ENCODE measurements at regions not wholly inside any gene's neighbourhood (a gene's known extent, or its start where the extent isn't known, plus 50 kb on each side); places are given as distances from the start of the nearest gene placed in this dataset.
"Not testable (repeated sequence)": the region's sequence is repeated elsewhere in the genome, so short reads cannot be mapped to it uniquely, and the experiment has no call there.

DNA sequence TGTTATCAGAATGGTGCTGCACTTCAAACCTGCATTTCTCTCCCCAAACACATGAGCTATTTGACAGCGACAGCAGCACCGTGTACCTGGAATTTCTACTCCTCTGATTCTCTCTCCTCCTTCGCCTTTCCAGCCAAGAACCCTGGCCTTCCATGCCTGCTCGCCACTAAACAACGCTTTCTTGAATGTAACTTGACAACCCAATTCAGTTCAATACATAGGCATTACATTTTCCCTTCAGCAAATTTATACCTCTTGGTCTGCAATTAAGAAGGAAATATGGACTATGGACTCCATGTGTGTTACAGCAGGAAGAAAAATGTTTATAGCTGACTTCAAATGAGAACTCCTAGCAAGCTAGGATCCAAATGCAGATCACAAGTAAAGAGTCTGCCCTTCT lies 162.6 kb upstream of the AUTS2 start:
- DNase-seq, result no peak

GRCh38 chr7:69436946-69437345 lies 161.3 kb upstream of the AUTS2 start:
- DNase-seq, result no peak

- no peak for DNase-seq
These were observed 159.5 kb upstream of the AUTS2 start for GRCh38 chr7:69438584-69439412.

DNA sequence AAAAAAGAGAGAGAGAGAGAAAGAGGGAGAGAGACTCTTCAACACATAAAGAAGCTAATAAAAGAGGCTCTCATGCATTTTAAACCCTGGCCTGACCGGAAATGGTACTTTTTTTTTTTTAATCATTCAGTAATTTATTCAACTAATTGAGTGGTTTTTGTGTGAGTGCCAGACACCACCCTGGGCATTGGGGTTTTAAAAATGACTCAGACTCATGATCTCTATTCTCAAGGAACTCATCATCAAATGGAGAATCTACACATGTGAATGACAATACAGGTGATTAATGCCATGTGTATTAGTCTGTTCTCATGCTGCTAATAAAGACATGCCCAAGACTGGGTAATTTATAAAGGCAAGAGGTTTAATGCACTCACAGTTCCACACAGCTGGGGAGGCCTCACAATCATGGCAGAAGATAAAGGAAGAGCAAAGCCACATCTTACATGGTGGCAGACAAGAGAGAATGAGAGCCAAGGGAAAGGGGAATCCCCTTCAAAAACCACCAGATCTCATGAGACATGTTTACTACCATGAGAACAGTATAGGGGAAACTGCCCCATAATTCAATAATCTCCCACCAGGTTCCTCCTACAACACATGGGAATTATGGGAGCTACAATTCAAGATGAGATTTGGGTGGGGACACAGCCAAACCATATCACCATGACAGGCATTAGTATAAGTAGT lies 158.5 kb upstream of the AUTS2 start:
- no peak for DNase-seq

- DNase-seq, result no peak
These were observed 157.3 kb upstream of the AUTS2 start for GRCh38 chr7:69440976-69441375.

DNA sequence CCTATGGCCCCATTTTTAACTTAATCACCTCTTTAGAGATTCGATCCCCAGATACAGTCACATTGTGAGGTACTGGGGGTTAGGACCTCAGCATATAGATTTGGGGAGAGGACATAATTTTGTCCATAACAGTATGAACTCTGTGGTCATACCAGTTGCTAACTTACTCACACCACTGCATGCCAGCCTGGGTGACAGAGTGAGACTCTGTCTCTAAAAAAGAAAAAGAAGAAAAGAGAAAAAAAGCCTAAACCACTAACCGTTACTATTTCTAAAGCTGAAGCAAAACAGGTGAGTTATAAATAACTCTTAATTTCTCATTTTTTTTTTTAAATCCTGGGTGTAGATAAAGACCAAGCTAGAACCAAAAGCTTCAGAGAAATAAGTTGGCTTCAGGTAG lies 155.1 kb upstream of the AUTS2 start:
- DNase-seq, result no peak

GRCh38 chr7:69445541-69445940 lies 152.7 kb upstream of the AUTS2 start:
- DNase-seq, result no peak

DNA sequence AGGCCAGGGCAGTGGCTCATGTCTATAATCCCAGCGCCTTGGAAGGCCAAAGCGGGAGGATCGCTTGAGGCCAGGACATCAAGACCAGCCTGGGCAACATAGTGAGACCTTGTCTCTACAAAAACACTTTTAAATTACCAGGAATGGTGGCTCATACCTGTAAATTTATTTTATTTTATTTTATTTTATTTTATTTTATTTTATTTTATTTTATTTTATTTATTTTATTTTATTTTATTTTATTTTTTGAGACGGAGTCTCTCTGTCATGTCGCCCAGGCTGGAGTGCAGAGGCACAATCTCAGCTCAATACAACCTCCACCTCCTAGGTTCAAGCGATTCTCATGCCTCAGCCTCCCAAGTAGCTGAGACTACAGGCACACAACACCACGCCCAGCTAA lies 152.1 kb upstream of the AUTS2 start:
- DNase-seq, result not testable (repeated sequence)

DNA sequence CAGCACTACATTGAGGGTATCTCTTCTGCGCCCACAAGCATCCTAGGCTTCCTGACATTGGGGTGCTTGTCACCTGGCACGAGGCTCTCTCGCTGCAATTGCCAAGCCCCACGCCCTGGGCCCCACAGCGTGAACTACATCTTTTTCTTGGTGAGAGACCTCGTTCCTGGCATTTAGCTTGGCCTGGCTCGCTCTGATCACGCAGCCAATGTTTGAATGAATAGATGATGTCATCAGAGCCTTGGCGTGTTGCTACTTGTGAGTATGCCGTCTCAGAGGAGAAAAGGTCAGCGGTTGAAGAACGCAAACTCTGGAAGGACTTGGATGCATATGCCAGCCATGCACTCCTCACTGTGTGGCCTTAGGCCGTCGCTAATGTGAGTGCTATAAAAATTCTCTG lies 150.2 kb upstream of the AUTS2 start:
- DNase-seq, result no peak

- no peak for DNase-seq
These were observed 147.8 kb upstream of the AUTS2 start for GRCh38 chr7:69450456-69450855.

DNA sequence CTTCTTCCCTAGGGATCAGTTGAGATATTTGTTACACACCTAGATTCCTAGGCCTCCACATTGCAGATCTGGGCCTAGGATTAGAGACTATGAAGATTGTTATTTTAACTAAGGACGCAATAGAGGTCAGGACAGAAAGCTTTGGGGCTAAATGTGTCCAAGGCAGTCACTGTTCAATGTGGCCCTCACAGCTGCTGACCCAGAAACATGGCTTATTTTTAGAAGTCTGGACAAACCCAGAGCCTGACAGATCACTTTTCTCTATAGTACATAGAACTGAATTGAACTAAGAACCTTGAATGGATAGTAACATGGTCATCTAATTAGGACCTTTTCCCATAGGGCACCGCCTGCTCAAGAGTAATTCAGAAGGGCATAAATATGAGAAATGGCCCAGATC lies 146.6 kb upstream of the AUTS2 start:
- DNase-seq, result no peak

- no peak for DNase-seq
These were observed 145.5 kb upstream of the AUTS2 start for GRCh38 chr7:69452797-69453196.

- DNase-seq, result no peak
These were observed 140.4 kb upstream of the AUTS2 start for GRCh38 chr7:69457595-69458504.

- no peak for DNase-seq
These were observed 134.2 kb upstream of the AUTS2 start for GRCh38 chr7:69464035-69464434.

DNA sequence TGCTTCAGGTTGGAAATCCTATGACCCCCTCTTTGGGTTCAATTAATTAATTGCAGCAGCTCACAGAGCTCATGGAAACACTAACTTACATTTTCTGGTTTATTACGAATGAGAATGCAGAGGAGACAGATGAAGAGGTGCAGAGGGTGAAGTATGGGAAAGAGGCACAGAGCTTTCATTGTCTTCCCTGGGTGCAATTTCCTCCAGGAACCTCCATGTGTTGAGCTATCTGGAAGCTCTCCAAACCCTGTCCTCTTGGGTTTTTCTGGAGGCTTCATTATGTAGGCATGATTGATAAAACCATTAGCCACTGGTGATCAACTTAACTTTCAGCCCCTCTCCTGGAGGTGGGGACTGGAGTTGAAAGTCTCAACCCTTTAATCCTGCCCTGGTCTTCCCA lies 133.0 kb upstream of the AUTS2 start:
- no peak for DNase-seq

DNA sequence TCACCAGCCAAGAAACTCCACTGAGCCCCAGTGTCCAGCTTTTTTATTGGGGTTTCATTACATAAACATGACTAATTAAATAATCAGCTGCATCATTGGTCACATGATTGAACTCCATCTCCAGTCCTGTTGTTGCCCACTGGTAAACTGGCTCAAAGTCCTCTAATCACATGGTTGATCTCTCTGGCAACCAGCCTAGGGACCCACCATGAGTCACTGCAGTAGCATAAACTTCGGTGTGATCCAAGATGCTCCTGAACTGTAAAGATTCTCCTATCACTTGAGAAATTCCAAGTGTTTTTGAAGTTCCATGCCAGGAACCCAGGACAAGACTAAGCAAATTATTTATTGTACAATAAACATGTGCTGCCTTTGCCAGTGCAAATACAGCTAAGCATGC lies 130.4 kb upstream of the AUTS2 start:
- DNase-seq, result no peak

GRCh38 chr7:69476416-69476815 lies 121.9 kb upstream of the AUTS2 start:
- DNase-seq, result no peak

DNA sequence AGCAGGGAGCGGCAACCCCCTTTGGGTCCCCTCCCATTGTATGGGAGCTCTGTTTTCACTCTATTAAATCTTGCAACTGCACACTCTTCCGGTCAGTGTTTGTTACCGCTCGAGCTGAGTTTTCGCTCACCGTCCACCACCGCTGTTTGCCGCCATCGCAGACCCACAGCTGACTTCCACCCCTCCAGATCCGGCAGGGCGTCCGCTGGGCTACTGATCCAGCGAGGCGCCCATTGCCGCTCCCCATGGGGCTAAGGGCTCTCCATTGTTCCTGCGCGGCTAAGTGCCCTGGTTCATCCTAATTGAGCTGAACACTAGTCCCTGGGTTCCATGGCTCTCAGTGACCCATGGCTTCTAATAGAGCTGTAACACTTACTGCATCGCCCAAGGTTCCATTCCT lies 115.6 kb upstream of the AUTS2 start:
- no peak for DNase-seq

- DNase-seq, result no peak
These were observed 108.7 kb upstream of the AUTS2 start for GRCh38 chr7:69489533-69489932.

GRCh38 chr7:69498671-69499070 lies 99.6 kb upstream of the AUTS2 start:
- DNase-seq, result no peak

GRCh38 chr7:69502358-69502757 lies 95.9 kb upstream of the AUTS2 start:
- DNase-seq, result no peak

- no peak for DNase-seq
These were observed 93.4 kb upstream of the AUTS2 start for GRCh38 chr7:69504733-69505420.

DNA sequence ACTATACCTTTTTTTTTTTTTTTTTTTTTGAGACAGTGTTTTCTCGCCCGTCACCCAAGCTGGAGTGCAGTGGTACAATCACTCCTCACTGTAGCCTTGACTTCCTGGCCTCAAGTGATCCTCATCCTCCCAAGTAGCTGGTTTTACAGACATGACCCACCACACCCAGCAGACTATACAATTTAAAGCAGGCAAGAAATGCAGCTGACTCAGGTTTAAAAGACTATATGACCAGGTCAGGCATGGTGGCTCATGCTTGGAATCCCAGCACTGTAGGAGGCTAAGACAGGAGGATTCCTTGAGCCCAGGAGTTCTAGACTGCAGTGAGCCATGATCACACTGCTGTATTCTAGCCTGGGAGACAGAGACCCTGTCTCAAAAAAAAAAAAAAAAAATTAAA lies 89.5 kb upstream of the AUTS2 start:
- no peak for DNase-seq

Data from effector CD4-positive, alpha-beta T cell (primary cell).